SK-N-SH treated with all-trans-retinoic acid at 6 μM for 48 hours (cell line): ENCODE measurements at regions not wholly inside any gene's neighbourhood (a gene's known extent, or its start where the extent isn't known, plus 50 kb on each side); places are given as distances from the start of the nearest gene placed in this dataset.

Experiments
- ARNTL ChIP-seq: fragments of 450-650 bp; formaldehyde crosslinking; IDR thresholded peaks from 2 replicates; pipeline ENCODE4 v1.5.0; 2020; ENCODE audit warnings: low read depth, mild to moderate bottlenecking, moderate library complexity, borderline replicate concordance
- CREB5 ChIP-seq: fragments of 250-450 bp; sonication (Bioruptor Pico); IDR thresholded peaks from 2 replicates; pipeline ENCODE4 v1.5.1; 2020; ENCODE audit warnings: low read depth, mild to moderate bottlenecking, moderate library complexity
- PATZ1 ChIP-seq: fragments of 250-450 bp; sonication (Bioruptor Pico); IDR thresholded peaks from 2 replicates; pipeline ENCODE4 v1.8.0; 2020; ENCODE audit warnings: mild to moderate bottlenecking, moderate library complexity, borderline replicate concordance
- PPARA ChIP-seq: fragments of 250-450 bp; sonication (Bioruptor Pico); IDR thresholded peaks from 2 replicates; pipeline ENCODE4 v1.5.0; 2020; ENCODE audit warnings: mild to moderate bottlenecking, borderline replicate concordance
- RARB ChIP-seq: fragments of 250-450 bp; sonication (Bioruptor Pico); IDR thresholded peaks from 2 replicates; pipeline ENCODE4 v1.8.0; 2021; ENCODE audit warnings: mild to moderate bottlenecking, moderate library complexity

DNA sequence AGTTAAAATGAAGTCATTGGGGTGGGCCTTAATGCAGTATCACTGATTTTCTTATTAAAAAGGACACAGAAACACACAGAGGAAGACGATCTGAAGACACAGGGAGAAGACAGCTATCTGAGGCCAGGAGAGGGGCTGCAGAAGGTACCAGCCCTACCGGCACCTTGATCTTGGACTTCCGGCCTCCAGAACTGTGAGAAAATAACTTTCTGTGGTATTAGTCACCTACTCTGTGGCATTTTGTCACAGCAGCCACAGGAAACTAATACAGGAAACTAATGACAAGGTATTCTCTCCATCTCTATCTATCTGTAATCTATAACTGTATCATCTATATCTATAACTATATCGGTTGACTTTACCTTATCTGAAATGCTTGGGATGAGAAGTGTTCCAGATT is 1149.5 kb downstream of the BCL11B start:
- TF ChIP-seq CREB5 (CRISPR knock-in tag) = no peak
- no peak for TF ChIP-seq PATZ1 (CRISPR knock-in tag)
- TF ChIP-seq ARNTL (CRISPR knock-in tag) = no peak
- no peak for TF ChIP-seq PPARA (CRISPR knock-in tag)
- TF ChIP-seq RARB (CRISPR knock-in tag) = no peak
